HG03280 (cell line): ENCODE measurements at regions not wholly inside any gene's neighbourhood (a gene's known extent, or its start where the extent isn't known, plus 50 kb on each side); places are given as distances from the start of the nearest gene placed in this dataset.

Experiments
- ATAC-seq: cut with Tn5 transposase; IDR thresholded peaks from one replicate; pipeline ENCODE4 v1.9.1; 2021; ENCODE audit warnings: mild to moderate bottlenecking, moderate library complexity; ENCODE audit not compliant: unreplicated experiment

- no peak for ATAC-seq
Measured at GRCh38 chr10:91127341-91128082, 93.0 kb upstream of the PCGF5 start.

- no peak for ATAC-seq
Measured at GRCh38 chr10:91135113-91135512, 85.3 kb upstream of the PCGF5 start.

- no peak for ATAC-seq
Measured at GRCh38 chr10:91137011-91137643, 83.3 kb upstream of the PCGF5 start.

- no peak for ATAC-seq
Measured at GRCh38 chr10:91137822-91138221, 82.6 kb upstream of the PCGF5 start.

GRCh38 chr10:91140995-91141549 is 79.4 kb upstream of the PCGF5 start:
- ATAC-seq: no peak

- no peak for ATAC-seq
Measured at GRCh38 chr10:91144961-91145360, 75.5 kb upstream of the PCGF5 start.

GRCh38 chr10:91146146-91146545 is 74.3 kb upstream of the PCGF5 start:
- ATAC-seq: no peak

- no peak for ATAC-seq
Measured at GRCh38 chr10:91149550-91149949, 70.9 kb upstream of the PCGF5 start.

- ATAC-seq: no peak
Measured at GRCh38 chr10:91150631-91151030, 69.8 kb upstream of the PCGF5 start.

GRCh38 chr10:91153508-91153907 is 67.0 kb upstream of the PCGF5 start:
- no peak for ATAC-seq

- no peak for ATAC-seq
Measured at GRCh38 chr10:91154842-91155241, 65.6 kb upstream of the PCGF5 start.

- no peak for ATAC-seq
Measured at GRCh38 chr10:91156196-91156595, 64.3 kb upstream of the PCGF5 start.

- ATAC-seq: no peak
Measured at GRCh38 chr10:91159254-91159783, 61.1 kb upstream of the PCGF5 start.

- no peak for ATAC-seq
Measured at GRCh38 chr10:91162050-91162494, 58.4 kb upstream of the PCGF5 start.

- peak; percentile 65 for ATAC-seq
Measured at GRCh38 chr10:91162495-91163268, 57.8 kb upstream of the PCGF5 start.

- peak; percentile 49 for ATAC-seq
Measured at GRCh38 chr10:91163269-91163868, 57.1 kb upstream of the PCGF5 start.

- peak; percentile 15 for ATAC-seq
Measured at GRCh38 chr10:91163869-91164474, 56.5 kb upstream of the PCGF5 start.

GRCh38 chr10:91164520-91165065 is 55.9 kb upstream of the PCGF5 start:
- ATAC-seq: no peak

GRCh38 chr10:91167406-91167805 is 53.1 kb upstream of the PCGF5 start:
- no peak for ATAC-seq

GRCh38 chr10:91170418-91170817 is 50.0 kb upstream of the PCGF5 start:
- ATAC-seq: no peak
